HepG2 (cell line): ENCODE measurements at regions not wholly inside any gene's neighbourhood (a gene's known extent, or its start where the extent isn't known, plus 50 kb on each side); places are given as distances from the start of the nearest gene placed in this dataset.

Experiments
- CREB1 ChIP-seq, 2 experiments: fragments of 450-650 bp in 1 of 2; IDR thresholded peaks; 2 replicates each; pipeline ENCODE4 v1.6.1; 2016 to 2017; ENCODE audit warnings: control low read depth in 1 of 2, mild to moderate bottlenecking in 1 of 2, missing compliant biosample characterization in 1 of 2, missing genetic modification characterization in 1 of 2
- ETV6 ChIP-seq: sonication (generic); formaldehyde crosslinking; conservative IDR thresholded peaks from 2 replicates; pipeline ENCODE4 v1.4.0; 2020; ENCODE audit warnings: missing genetic modification reagents
- GATAD1 ChIP-seq: IDR thresholded peaks from 2 replicates; pipeline ENCODE4 v1.6.1; 2016; ENCODE audit warnings: missing genetic modification reagents, missing compliant biosample characterization
- GFI1 ChIP-seq: sonication (generic); formaldehyde crosslinking; IDR thresholded peaks from 2 replicates; pipeline ENCODE4 v1.5.0; 2020; ENCODE audit warnings: missing genetic modification reagents, mild to moderate bottlenecking, borderline replicate concordance
- HMG20A ChIP-seq: IDR thresholded peaks from 2 replicates; pipeline ENCODE4 v1.6.1; 2016; ENCODE audit warnings: borderline replicate concordance
- HNF4G ChIP-seq, 2 experiments: sonication (generic) in 1 of 2; formaldehyde crosslinking in 1 of 2; IDR thresholded peaks; 2 replicates each; pipeline versions ENCODE4 v1.4.0 to v1.6.1; 2011 to 2020; ENCODE audit warnings: borderline replicate concordance in 2 of 2, low read depth in 2 of 2, mild to moderate bottlenecking in 2 of 2, low read length in 1 of 2, missing genetic modification reagents in 1 of 2, moderate library complexity in 1 of 2
- IKZF4 ChIP-seq: sonication (generic); formaldehyde crosslinking; IDR thresholded peaks from 2 replicates; pipeline ENCODE4 v1.5.1; 2020; ENCODE audit warnings: borderline replicate concordance, mild to moderate bottlenecking, low read depth, missing genetic modification reagents; ENCODE audit errors: not compliant biosample characterization
- PPARG ChIP-seq: conservative IDR thresholded peaks from 2 replicates; pipeline ENCODE4 v1.6.1; 2016; ENCODE audit warnings: missing biosample characterization, missing genetic modification reagents
- SKI ChIP-seq: fragments of 450-650 bp; IDR thresholded peaks from one replicate; pipeline ENCODE4 v1.6.1; 2018; ENCODE audit warnings: mild to moderate bottlenecking; ENCODE audit not compliant: partially characterized antibody
- SMAD3 ChIP-seq: sonication (generic); formaldehyde crosslinking; IDR thresholded peaks from 2 replicates; pipeline ENCODE4 v1.4.0; 2020; ENCODE audit warnings: missing genetic modification reagents
- ZKSCAN8 ChIP-seq: IDR thresholded peaks from 2 replicates; pipeline ENCODE4 v1.6.1; 2016; ENCODE audit warnings: borderline replicate concordance, missing genetic modification reagents, missing compliant biosample characterization
- ZNF160 ChIP-seq: sonication (generic); formaldehyde crosslinking; IDR thresholded peaks from 2 replicates; pipeline ENCODE4 v1.8.0; 2022; ENCODE audit warnings: mild to moderate bottlenecking, inconsistent platforms, missing genetic modification reagents
- ZNF205 ChIP-seq: IDR thresholded peaks from 2 replicates; pipeline ENCODE4 v1.6.1; 2018; ENCODE audit warnings: missing biosample characterization, missing genetic modification reagents
- ZNF224 ChIP-seq: sonication (generic); formaldehyde crosslinking; IDR thresholded peaks from 2 replicates; pipeline ENCODE4 v1.5.0; 2020; ENCODE audit warnings: mild to moderate bottlenecking, missing genetic modification reagents
- ZNF383 ChIP-seq: sonication (generic); formaldehyde crosslinking; IDR thresholded peaks from 2 replicates; pipeline ENCODE4 v1.4.0; 2020; ENCODE audit warnings: missing genetic modification reagents, mild to moderate bottlenecking, borderline replicate concordance
- ZNF775 ChIP-seq: sonication (generic); formaldehyde crosslinking; IDR thresholded peaks from 2 replicates; pipeline ENCODE4 v1.4.0; 2020; ENCODE audit warnings: missing genetic modification reagents, mild to moderate bottlenecking, moderate library complexity, borderline replicate concordance
- ZNF891 ChIP-seq: sonication (generic); formaldehyde crosslinking; IDR thresholded peaks from 2 replicates; pipeline ENCODE4 v1.5.0; 2020; ENCODE audit warnings: mild to moderate bottlenecking, missing genetic modification reagents
- TF ChIP-seq, protein P1 (sequence below): sonication (generic); formaldehyde crosslinking; IDR thresholded peaks from 2 replicates; pipeline ENCODE4 v1.5.1; 2020; ENCODE audit warnings: mild to moderate bottlenecking, moderate library complexity, missing genetic modification reagents
- TF ChIP-seq, protein P2 (sequence below): IDR thresholded peaks from 2 replicates; pipeline ENCODE4 v1.6.1; 2016; ENCODE audit warnings: low read depth, missing genetic modification reagents, missing compliant biosample characterization
- TF ChIP-seq, protein P3 (sequence below): sonication (generic); formaldehyde crosslinking; IDR thresholded peaks from 2 replicates; pipeline ENCODE4 v1.5.0; 2020; ENCODE audit warnings: missing genetic modification reagents
- TF ChIP-seq, protein P4 (sequence below): IDR thresholded peaks from 2 replicates; pipeline ENCODE4 v1.6.1; 2016

DNA sequence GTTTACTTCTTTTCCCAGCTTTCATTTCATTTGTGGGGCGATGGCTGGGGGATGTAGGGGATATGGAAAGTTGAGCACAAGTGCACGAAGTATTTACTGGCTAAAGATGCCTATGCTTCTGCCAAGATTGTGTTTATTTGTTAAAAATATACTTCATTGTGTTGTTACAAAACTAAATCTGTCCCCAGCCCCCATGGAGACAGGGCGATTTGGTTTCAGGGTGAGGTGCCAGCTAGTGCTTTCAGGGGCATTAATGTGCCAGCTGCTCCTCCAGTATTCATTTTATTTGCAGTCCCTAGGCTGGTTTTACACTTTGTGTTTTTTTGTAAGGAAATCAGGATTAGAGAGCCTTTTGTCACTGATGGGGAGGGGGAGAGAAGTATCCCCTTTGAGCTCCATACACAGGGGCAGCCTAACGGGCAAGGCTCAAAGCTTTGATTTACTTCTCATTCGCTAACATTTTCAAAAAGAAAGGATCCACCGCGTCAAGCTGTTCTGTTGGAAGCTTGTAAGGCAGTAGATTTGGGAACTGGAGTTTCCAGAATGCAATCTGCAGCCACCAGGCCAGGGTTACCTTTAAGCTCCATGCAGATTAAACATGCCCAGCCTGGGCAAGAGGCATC, 198.7 kb upstream of the PLEKHG7 start (continued):
- TF ChIP-seq, protein P1, sequence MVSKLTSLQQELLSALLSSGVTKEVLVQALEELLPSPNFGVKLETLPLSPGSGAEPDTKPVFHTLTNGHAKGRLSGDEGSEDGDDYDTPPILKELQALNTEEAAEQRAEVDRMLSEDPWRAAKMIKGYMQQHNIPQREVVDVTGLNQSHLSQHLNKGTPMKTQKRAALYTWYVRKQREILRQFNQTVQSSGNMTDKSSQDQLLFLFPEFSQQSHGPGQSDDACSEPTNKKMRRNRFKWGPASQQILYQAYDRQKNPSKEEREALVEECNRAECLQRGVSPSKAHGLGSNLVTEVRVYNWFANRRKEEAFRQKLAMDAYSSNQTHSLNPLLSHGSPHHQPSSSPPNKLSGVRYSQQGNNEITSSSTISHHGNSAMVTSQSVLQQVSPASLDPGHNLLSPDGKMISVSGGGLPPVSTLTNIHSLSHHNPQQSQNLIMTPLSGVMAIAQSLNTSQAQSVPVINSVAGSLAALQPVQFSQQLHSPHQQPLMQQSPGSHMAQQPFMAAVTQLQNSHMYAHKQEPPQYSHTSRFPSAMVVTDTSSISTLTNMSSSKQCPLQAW (CRISPR knock-in tag): no peak
- no peak for TF ChIP-seq IKZF4 (CRISPR knock-in tag)
- no peak for TF ChIP-seq ZNF160
- TF ChIP-seq HNF4G (IDR thresholded peaks at IDR 0.05; ENCODE audit: borderline replicate concordance, low read depth, low read length): no peak
- TF ChIP-seq HNF4G (CRISPR knock-in tag; IDR thresholded peaks at IDR 0.05; ENCODE audit: borderline replicate concordance, low read depth): 0 out of 2 replicates have a peak, but pooled peaks have one; percentile 40
- TF ChIP-seq ZNF224 (CRISPR knock-in tag): no peak
- TF ChIP-seq, protein P2, sequence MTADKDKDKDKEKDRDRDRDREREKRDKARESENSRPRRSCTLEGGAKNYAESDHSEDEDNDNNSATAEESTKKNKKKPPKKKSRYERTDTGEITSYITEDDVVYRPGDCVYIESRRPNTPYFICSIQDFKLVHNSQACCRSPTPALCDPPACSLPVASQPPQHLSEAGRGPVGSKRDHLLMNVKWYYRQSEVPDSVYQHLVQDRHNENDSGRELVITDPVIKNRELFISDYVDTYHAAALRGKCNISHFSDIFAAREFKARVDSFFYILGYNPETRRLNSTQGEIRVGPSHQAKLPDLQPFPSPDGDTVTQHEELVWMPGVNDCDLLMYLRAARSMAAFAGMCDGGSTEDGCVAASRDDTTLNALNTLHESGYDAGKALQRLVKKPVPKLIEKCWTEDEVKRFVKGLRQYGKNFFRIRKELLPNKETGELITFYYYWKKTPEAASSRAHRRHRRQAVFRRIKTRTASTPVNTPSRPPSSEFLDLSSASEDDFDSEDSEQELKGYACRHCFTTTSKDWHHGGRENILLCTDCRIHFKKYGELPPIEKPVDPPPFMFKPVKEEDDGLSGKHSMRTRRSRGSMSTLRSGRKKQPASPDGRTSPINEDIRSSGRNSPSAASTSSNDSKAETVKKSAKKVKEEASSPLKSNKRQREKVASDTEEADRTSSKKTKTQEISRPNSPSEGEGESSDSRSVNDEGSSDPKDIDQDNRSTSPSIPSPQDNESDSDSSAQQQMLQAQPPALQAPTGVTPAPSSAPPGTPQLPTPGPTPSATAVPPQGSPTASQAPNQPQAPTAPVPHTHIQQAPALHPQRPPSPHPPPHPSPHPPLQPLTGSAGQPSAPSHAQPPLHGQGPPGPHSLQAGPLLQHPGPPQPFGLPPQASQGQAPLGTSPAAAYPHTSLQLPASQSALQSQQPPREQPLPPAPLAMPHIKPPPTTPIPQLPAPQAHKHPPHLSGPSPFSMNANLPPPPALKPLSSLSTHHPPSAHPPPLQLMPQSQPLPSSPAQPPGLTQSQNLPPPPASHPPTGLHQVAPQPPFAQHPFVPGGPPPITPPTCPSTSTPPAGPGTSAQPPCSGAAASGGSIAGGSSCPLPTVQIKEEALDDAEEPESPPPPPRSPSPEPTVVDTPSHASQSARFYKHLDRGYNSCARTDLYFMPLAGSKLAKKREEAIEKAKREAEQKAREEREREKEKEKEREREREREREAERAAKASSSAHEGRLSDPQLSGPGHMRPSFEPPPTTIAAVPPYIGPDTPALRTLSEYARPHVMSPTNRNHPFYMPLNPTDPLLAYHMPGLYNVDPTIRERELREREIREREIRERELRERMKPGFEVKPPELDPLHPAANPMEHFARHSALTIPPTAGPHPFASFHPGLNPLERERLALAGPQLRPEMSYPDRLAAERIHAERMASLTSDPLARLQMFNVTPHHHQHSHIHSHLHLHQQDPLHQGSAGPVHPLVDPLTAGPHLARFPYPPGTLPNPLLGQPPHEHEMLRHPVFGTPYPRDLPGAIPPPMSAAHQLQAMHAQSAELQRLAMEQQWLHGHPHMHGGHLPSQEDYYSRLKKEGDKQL (CRISPR knock-in tag): no peak
- no peak for TF ChIP-seq ZNF205 (CRISPR knock-in tag)
- no peak for TF ChIP-seq PPARG
- TF ChIP-seq GATAD1 (CRISPR knock-in tag): no peak
- no peak for TF ChIP-seq CREB1 (IDR thresholded peaks at IDR 0.05)
- peak; percentile 3; the same call in 1 of the 2 replicates for TF ChIP-seq CREB1 (CRISPR knock-in tag; IDR thresholded peaks at IDR 0.05)
- TF ChIP-seq ZKSCAN8 (CRISPR knock-in tag): no peak
- TF ChIP-seq HMG20A (CRISPR knock-in tag): no peak
- TF ChIP-seq SKI: no peak
- no peak for TF ChIP-seq ETV6 (CRISPR knock-in tag)
- no peak for TF ChIP-seq ZNF891 (CRISPR knock-in tag)
- peak; percentile 7; the same call in 1 of the 2 replicates for TF ChIP-seq GFI1 (CRISPR knock-in tag)
- TF ChIP-seq, protein P3, sequence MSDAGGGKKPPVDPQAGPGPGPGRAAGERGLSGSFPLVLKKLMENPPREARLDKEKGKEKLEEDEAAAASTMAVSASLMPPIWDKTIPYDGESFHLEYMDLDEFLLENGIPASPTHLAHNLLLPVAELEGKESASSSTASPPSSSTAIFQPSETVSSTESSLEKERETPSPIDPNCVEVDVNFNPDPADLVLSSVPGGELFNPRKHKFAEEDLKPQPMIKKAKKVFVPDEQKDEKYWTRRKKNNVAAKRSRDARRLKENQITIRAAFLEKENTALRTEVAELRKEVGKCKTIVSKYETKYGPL (CRISPR knock-in tag): no peak
- TF ChIP-seq, protein P4, sequence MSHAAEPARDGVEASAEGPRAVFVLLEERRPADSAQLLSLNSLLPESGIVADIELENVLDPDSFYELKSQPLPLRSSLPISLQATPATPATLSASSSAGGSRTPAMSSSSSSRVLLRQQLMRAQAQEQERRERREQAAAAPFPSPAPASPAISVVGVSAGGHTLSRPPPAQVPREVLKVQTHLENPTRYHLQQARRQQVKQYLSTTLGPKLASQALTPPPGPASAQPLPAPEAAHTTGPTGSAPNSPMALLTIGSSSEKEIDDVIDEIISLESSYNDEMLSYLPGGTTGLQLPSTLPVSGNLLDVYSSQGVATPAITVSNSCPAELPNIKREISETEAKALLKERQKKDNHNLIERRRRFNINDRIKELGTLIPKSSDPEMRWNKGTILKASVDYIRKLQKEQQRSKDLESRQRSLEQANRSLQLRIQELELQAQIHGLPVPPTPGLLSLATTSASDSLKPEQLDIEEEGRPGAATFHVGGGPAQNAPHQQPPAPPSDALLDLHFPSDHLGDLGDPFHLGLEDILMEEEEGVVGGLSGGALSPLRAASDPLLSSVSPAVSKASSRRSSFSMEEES (CRISPR knock-in tag): no peak
- 0 out of 2 replicates have a peak, but pooled peaks have one; percentile 6 for TF ChIP-seq SMAD3
- TF ChIP-seq ZNF775: no peak
- TF ChIP-seq ZNF383 (CRISPR knock-in tag): no peak
